ENCODE measurements at regions not wholly inside any gene's neighbourhood (a gene's known extent, or its start where the extent isn't known, plus 50 kb on each side); places are given as distances from the start of the nearest gene placed in this dataset.

- DNase-seq, result no peak
These were observed 148.0 kb downstream of the DHX35 start for GRCh38 chr20:39109933-39110818.

DNA sequence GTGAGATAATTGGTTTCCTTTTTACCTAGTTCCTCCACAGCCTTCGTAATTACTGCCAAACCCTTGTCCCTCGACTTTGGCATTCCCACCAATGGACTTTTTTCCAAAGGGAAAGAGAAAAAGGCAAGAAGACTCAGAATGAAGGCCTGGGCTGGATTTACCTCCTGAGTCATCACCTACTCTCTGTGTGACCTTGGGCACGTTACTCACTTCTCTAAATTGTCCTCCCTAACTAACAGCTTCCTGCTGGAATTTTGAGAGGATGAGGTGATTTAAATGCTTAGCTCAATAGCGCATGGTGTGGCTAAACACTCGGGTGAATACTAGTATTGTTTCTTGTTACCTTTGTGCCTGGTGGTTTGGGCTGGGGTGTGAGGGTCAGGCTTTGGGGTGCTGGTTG lies 146.6 kb downstream of the DHX35 start:
- DNase-seq, result no peak

GRCh38 chr20:39107741-39108140 lies 145.6 kb downstream of the DHX35 start:
- DNase-seq, result no peak

- no peak for DNase-seq
These were observed 144.6 kb downstream of the DHX35 start for GRCh38 chr20:39106791-39107190.

GRCh38 chr20:39105551-39105950 lies 143.4 kb downstream of the DHX35 start:
- no peak for DNase-seq

DNA sequence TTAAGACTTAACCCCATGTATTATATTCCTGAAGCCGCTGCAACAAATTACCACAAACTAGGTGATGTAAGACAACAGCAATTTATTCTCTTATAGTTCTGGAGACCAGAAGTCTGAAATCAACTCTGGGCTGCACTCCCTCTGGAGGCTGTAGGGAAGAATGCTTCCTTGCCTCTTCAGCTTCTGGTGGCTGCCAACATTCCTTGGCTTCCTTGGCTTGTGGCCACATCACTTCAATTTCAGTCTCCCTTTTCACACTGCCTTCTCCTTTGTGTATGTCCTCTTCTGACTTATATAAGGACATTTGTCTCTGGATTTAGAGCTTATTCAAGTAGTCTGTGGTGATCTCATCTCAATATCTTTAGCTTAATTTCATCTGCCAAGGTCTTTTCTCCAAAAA lies 141.6 kb downstream of the DHX35 start:
- no peak for DNase-seq

DNA sequence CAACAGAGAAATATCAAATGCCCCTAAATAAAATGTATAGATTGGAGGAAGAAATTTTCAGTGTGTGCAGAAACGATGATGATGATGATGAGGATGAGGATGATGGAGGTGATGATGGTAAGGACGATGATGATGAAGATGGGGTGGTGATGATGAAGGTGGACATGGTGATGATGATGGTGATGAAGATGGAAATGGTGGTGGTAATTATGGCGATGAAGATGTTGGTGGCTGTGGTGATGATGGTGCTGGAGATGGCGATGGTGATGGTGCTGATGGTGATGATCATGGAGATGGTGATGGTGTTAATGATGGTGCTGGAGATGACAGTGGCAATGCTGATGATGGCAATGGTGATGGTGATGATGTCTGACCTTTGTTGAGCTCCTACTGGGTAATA lies 141.2 kb downstream of the DHX35 start:
- DNase-seq, result no peak

DNA sequence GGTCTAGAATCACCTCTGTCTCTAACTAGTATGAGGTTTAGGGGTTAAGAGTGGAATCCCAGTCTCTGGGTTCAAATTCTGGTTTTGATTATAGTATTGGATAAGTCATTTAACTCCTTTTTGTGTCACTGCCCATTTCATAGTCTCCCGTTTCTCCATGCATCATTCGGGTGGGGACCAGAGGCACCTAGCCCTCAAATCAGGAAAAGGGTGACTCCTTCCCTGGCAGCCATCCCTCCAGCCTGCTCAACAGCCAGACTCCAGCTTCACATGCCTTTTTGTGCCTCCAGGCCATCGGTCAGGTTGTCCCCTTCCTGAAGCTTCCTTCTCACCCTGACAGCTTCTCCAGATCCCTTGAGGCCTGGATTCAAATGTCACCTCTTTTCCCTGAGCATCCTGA lies 139.8 kb downstream of the DHX35 start:
- no peak for DNase-seq

GRCh38 chr20:39100691-39101090 lies 138.5 kb downstream of the DHX35 start:
- DNase-seq, result no peak

DNA sequence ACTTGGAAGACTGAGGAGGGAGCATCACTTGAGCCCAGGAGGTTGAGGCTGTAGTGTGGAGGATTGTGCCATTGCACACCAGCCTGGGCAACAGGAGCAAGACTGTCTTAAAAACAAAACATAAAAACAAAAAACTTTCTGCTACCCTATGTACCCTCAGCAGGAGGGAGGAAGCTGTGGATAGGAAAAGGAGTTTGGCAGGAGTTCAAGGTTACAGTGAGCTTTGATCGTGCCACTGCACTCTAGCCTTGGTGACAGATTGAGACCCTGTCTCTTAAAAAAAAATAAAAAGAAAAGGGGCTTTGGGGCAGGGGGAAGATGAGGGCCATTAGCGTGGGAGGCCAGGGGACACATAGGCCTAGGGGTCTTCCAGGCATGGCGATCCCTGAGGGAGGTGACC lies 135.7 kb downstream of the DHX35 start:
- no peak for DNase-seq

DNA sequence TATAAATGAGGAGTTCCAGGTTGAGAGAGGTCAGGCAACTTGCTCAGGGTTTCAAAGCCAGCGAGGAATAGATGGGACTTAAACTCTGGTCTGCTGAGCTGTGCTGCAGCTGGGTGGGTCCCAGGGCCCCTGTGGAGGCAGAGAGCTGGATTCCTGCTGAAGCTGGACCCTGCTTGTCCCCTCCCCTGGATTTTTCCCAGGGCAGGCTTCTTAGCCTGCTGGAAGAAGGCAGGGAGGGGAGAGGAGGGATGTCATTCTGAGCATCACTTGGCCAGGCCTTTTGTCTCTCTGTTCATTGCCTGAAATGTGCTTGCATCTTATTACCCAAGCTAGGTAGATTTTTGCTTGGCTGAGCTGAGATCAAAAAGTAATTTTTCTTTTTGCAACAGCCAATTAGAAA lies 133.7 kb downstream of the DHX35 start:
- no peak for DNase-seq

DNA sequence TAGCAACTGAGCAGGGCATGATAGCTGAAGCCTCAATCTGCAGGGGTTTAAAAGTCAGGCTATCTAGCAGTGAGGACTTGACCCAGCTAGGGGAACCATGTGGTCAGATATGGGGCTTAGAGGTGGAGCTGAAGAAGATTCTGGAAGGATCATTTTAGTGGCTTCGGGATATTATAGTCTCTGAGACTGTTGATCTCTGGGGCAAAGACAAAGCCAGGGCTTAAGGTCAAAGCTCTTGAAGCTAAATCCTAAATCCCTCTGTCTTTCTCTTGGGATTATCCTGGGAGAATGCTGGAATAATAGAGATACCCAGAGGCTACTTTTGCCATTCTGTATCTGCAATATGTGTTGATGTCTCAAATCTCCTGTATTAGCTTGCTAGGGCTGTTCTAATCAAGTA lies 132.2 kb downstream of the DHX35 start:
- no peak for DNase-seq

GRCh38 chr20:39092733-39093410 lies 130.7 kb downstream of the DHX35 start:
- DNase-seq, result no peak

- DNase-seq, result no peak
These were observed 128.8 kb downstream of the DHX35 start for GRCh38 chr20:39090906-39091305.

GRCh38 chr20:39089797-39090196 lies 127.7 kb downstream of the DHX35 start:
- DNase-seq, result no peak
